H9 (cell line): ENCODE measurements at regions not wholly inside any gene's neighbourhood (a gene's known extent, or its start where the extent isn't known, plus 50 kb on each side); places are given as distances from the start of the nearest gene placed in this dataset.

Experiments used
- DNase-seq: peaks from one replicate; pipeline ENCODE4 v3.0.0-alpha.2; 2017
- H2AFZ ChIP-seq: one replicate; pipeline ENCODE4 v1.6.1; 2013; ENCODE audit warnings: mild to moderate bottlenecking, low read length, control low read depth, moderate library complexity
- H2AK5ac ChIP-seq: 2 replicates; pipeline ENCODE4 v1.6.1; 2013; ENCODE audit warnings: low read length, control low read depth, mixed read lengths; ENCODE audit not compliant: insufficient read length
- H2BK120ac ChIP-seq: one replicate; pipeline ENCODE4 v1.6.1; 2013; ENCODE audit warnings: low read depth, mild to moderate bottlenecking, low read length, control low read depth, inconsistent platforms; ENCODE audit not compliant: poor library complexity, severe bottlenecking
- H2BK12ac ChIP-seq: 2 replicates; pipeline ENCODE4 v1.6.1; 2013; ENCODE audit warnings: low read length, control low read depth, mixed read lengths, low read depth; ENCODE audit not compliant: insufficient read length
- H2BK15ac ChIP-seq: 2 replicates; pipeline ENCODE4 v1.6.1; 2013; ENCODE audit warnings: low read depth, low read length, control low read depth
- H2BK20ac ChIP-seq: one replicate; pipeline ENCODE4 v1.6.1; 2013; ENCODE audit warnings: low read depth, mild to moderate bottlenecking, low read length, control low read depth, inconsistent platforms; ENCODE audit not compliant: poor library complexity, severe bottlenecking
- H2BK5ac ChIP-seq: 2 replicates; pipeline ENCODE4 v1.6.1; 2013; ENCODE audit warnings: low read length, control low read depth, mixed read lengths; ENCODE audit not compliant: insufficient read length
- H3K14ac ChIP-seq: 2 replicates; pipeline ENCODE4 v1.6.1; 2013; ENCODE audit warnings: low read length, control low read depth; ENCODE audit not compliant: insufficient read depth
- H3K18ac ChIP-seq: 2 replicates; pipeline ENCODE4 v1.6.1; 2013; ENCODE audit warnings: low read depth, mild to moderate bottlenecking, mixed read lengths, low read length, control low read depth; ENCODE audit not compliant: insufficient read length
- H3K23ac ChIP-seq: 2 replicates; pipeline ENCODE4 v1.6.1; 2013; ENCODE audit warnings: low read length, control low read depth, mixed read lengths, low read depth; ENCODE audit not compliant: insufficient read length
- H3K23me2 ChIP-seq: 2 replicates; pipeline ENCODE4 v1.6.1; 2013; ENCODE audit warnings: low read depth, mild to moderate bottlenecking, mixed read lengths, low read length, control low read depth; ENCODE audit not compliant: insufficient read length, poor library complexity, severe bottlenecking
- H3K27ac ChIP-seq: 2 replicates; pipeline ENCODE4 v1.5.1; 2013; ENCODE audit warnings: low read length, control low read depth, mixed read lengths, low read depth; ENCODE audit not compliant: insufficient read length
- H3K27me3 ChIP-seq: 2 replicates; pipeline ENCODE4 v1.6.1; 2013; ENCODE audit warnings: low read length, control low read depth, inconsistent platforms; ENCODE audit not compliant: insufficient read depth
- H3K4ac ChIP-seq: 2 replicates; pipeline ENCODE4 v1.6.1; 2013; ENCODE audit warnings: low read depth, mild to moderate bottlenecking, control low read depth, inconsistent platforms, low read length, moderate library complexity
- H3K4me1 ChIP-seq: 2 replicates; pipeline ENCODE4 v1.6.1; 2013; ENCODE audit warnings: low read length, control low read depth, inconsistent platforms; ENCODE audit not compliant: insufficient read depth
- H3K4me2 ChIP-seq: 2 replicates; pipeline ENCODE4 v1.6.1; 2013; ENCODE audit warnings: low read length, control low read depth, mixed read lengths; ENCODE audit not compliant: insufficient read length, insufficient read depth
- H3K56ac ChIP-seq: 2 replicates; pipeline ENCODE4 v1.6.1; 2013; ENCODE audit warnings: low read depth, mild to moderate bottlenecking, mixed read lengths, low read length, control low read depth; ENCODE audit not compliant: insufficient read length
- H3K79me1 ChIP-seq: 2 replicates; pipeline ENCODE4 v1.6.1; 2013; ENCODE audit warnings: low read depth, mild to moderate bottlenecking, moderate library complexity, low read length, control low read depth, inconsistent platforms; ENCODE audit not compliant: insufficient read depth, poor library complexity, severe bottlenecking
- H3K79me2 ChIP-seq: 2 replicates; pipeline ENCODE4 v1.6.1; 2013; ENCODE audit warnings: low read length, control low read depth, inconsistent platforms; ENCODE audit not compliant: insufficient read depth
- H3K9ac ChIP-seq: 2 replicates; pipeline ENCODE4 v1.6.1; 2013; ENCODE audit warnings: low read length, control low read depth, mixed read lengths; ENCODE audit not compliant: insufficient read length; ENCODE audit errors: extremely low read depth
- H3K9me3 ChIP-seq: one replicate; pipeline ENCODE4 v1.6.1; 2013; ENCODE audit warnings: low read depth, low read length, inconsistent platforms; ENCODE audit not compliant: control insufficient read depth
- H3T11ph ChIP-seq: one replicate; pipeline ENCODE4 v1.6.1; 2013; ENCODE audit warnings: mild to moderate bottlenecking, low read length, control low read depth, inconsistent platforms
- H4K20me1 ChIP-seq: one replicate; pipeline ENCODE4 v1.6.1; 2013; ENCODE audit not compliant: control insufficient read depth, insufficient read length, insufficient read depth
- H4K5ac ChIP-seq: 2 replicates; pipeline ENCODE4 v1.6.1; 2013; ENCODE audit warnings: low read depth, mild to moderate bottlenecking, mixed read lengths, low read length, control low read depth; ENCODE audit not compliant: insufficient read length
- H4K8ac ChIP-seq: replicated peaks from 2 replicates; pipeline ENCODE4 v1.6.1; 2013; ENCODE audit warnings: low read length, control low read depth, mixed read lengths, low read depth; ENCODE audit not compliant: insufficient read length
- H4K91ac ChIP-seq: 2 replicates; pipeline ENCODE4 v1.6.1; 2013; ENCODE audit warnings: low read depth, mild to moderate bottlenecking, moderate library complexity, mixed read lengths, low read length, control low read depth; ENCODE audit not compliant: insufficient read length
- H3K27ac Mint-ChIP-seq, 3 experiments: 2 replicates in 2 of 3; 3 replicates in 1 of 3; pipeline ENCODE4 v1.8.0; 2020 to 2021; ENCODE audit warnings: mixed read lengths in 3 of 3, mild to moderate bottlenecking in 1 of 3, moderate library complexity in 1 of 3
- H3K27me3 Mint-ChIP-seq: 2 replicates; pipeline ENCODE4 v1.8.0; 2021; ENCODE audit warnings: low read depth, mild to moderate bottlenecking, moderate library complexity, mixed read lengths
- H3K36me3 Mint-ChIP-seq, 3 experiments: 2 replicates in 2 of 3; 3 replicates in 1 of 3; pipeline ENCODE4 v1.8.0; 2020 to 2021; ENCODE audit warnings: low read depth in 3 of 3, mixed read lengths in 3 of 3; ENCODE audit not compliant: insufficient read depth in 1 of 3
- H3K4me1 Mint-ChIP-seq, 2 experiments: 2 replicates each; pipeline ENCODE4 v1.8.0; 2020; ENCODE audit warnings: mixed read lengths in 2 of 2
- H3K4me3 Mint-ChIP-seq, 2 experiments: 2 replicates in 1 of 2; 3 replicates in 1 of 2; pipeline ENCODE4 v1.8.0; 2020 to 2021; ENCODE audit warnings: mild to moderate bottlenecking in 2 of 2, mixed read lengths in 2 of 2, moderate library complexity in 1 of 2
- H3K9me3 Mint-ChIP-seq, 2 experiments: 2 replicates in 1 of 2; 3 replicates in 1 of 2; pipeline ENCODE4 v1.8.0; 2020; ENCODE audit warnings: mild to moderate bottlenecking in 2 of 2, mixed read lengths in 2 of 2, moderate library complexity in 1 of 2
- CTCF ChIP-seq: fragments of 200-600 bp; sonication (generic); conservative IDR thresholded peaks from 3 replicates; pipeline ENCODE4 v1.8.0; 2021; ENCODE audit warnings: antibody characterized with exemption, mild to moderate bottlenecking
- WGBS: extraction: QIAGEN DNeasy Blood & Tissue Kit; methylation state at CpG from one replicate; pipeline ENCODE4 v1.1.7; 2013; ENCODE audit warnings: missing lambda C conversion rate, low lambda C conversion rate, mixed read lengths; ENCODE audit not compliant: insufficient read length; ENCODE audit errors: extremely low coverage; 5-methylcytosine and 5-hydroxymethylcytosine counted together

- no peak overlapping the region for H2AFZ ChIP-seq
- no peak overlapping the region for H2BK20ac ChIP-seq
- no peak overlapping the region for H3T11ph ChIP-seq
- no peaks in the 10 kb centered on the region for H3K4me1 Mint-ChIP-seq
- no peak overlapping the region for H4K91ac ChIP-seq
- no peak overlapping the region for H3K4me3 Mint-ChIP-seq
- TF ChIP-seq CTCF, result no peak
- H3K14ac ChIP-seq, result no peak overlapping the region
- H3K9me3 ChIP-seq, result no peaks in the 10 kb centered on the region
- no peaks in the 10 kb centered on the region for H3K36me3 Mint-ChIP-seq
- H4K5ac ChIP-seq, result no peak overlapping the region
- no peak overlapping the region for H3K9ac ChIP-seq
- DNase-seq, result no peak
- no peak overlapping the region for H3K27ac Mint-ChIP-seq
- no peak overlapping the region for H3K18ac ChIP-seq
- no peak overlapping the region for H3K56ac ChIP-seq
- H3K27me3 ChIP-seq, result no peaks in the 10 kb centered on the region
- H2AK5ac ChIP-seq, result no peak overlapping the region
- no peaks in the 10 kb centered on the region for H3K4me1 ChIP-seq
- no peak overlapping the region for H2BK15ac ChIP-seq
- H3K79me2 ChIP-seq, result no peaks in the 10 kb centered on the region
- H2BK5ac ChIP-seq, result no peak overlapping the region
- H3K4me2 ChIP-seq, result no peak overlapping the region
- WGBS, result no CpG with 5 or more reads among the region's 6 CpGs
- no peaks in the 10 kb centered on the region for H3K9me3 Mint-ChIP-seq
- H3K79me1 ChIP-seq, result no peaks in the 10 kb centered on the region
- no peak overlapping the region for H3K23ac ChIP-seq
- H4K8ac ChIP-seq, result no peak overlapping the region
- H3K27me3 Mint-ChIP-seq, result no peaks in the 10 kb centered on the region
- H2BK120ac ChIP-seq, result no peak overlapping the region
- H4K20me1 ChIP-seq, result no peaks in the 10 kb centered on the region
- no peak overlapping the region for H3K27ac ChIP-seq
- H3K23me2 ChIP-seq, result no peaks in the 10 kb centered on the region
- no peak overlapping the region for H2BK12ac ChIP-seq
- H3K4ac ChIP-seq, result no peak overlapping the region
These were observed 356.8 kb upstream of the ATP11B start for GRCh38 chr3:182436547-182436946.
